GM23338 (cell line): ENCODE measurements at regions not wholly inside any gene's neighbourhood (a gene's known extent, or its start where the extent isn't known, plus 50 kb on each side); places are given as distances from the start of the nearest gene placed in this dataset.

Experiments
- ATAC-seq: fragments of 200-7000 bp; cut with Tn5 transposase; 3 replicates; pipeline ENCODE4 v1.9.1; 2020
- DNase-seq: peaks from one replicate; pipeline ENCODE4 v3.0.0-alpha.2; 2015; ENCODE audit warnings: low spot score
- H2AFZ ChIP-seq: fragments of 200-600 bp; sonication (generic); 2 replicates; pipeline ENCODE4 v1.8.0; 2016; ENCODE audit warnings: antibody characterized with exemption, mild to moderate bottlenecking, moderate library complexity
- H3F3A ChIP-seq: fragments of 200-600 bp; sonication (generic); replicated peaks from 2 replicates; pipeline ENCODE4 v1.8.0; 2017; ENCODE audit warnings: antibody characterized with exemption, mixed run types, low read depth
- H3K27ac ChIP-seq: fragments of 200-600 bp; sonication (generic); 2 replicates; pipeline ENCODE4 v1.6.1; 2016; ENCODE audit warnings: low read depth
- H3K27me3 ChIP-seq: fragments of 200-600 bp; sonication (generic); 2 replicates; pipeline ENCODE4 v1.8.0; 2016; ENCODE audit warnings: mild to moderate bottlenecking, mixed run types, moderate library complexity; ENCODE audit not compliant: insufficient read depth
- H3K36me3 ChIP-seq: fragments of 200-600 bp; sonication (generic); 2 replicates; pipeline ENCODE4 v1.8.0; 2016; ENCODE audit warnings: mild to moderate bottlenecking; ENCODE audit not compliant: insufficient read depth
- H3K4me1 ChIP-seq: fragments of 200-600 bp; sonication (generic); 2 replicates; pipeline ENCODE4 v1.8.0; 2016; ENCODE audit warnings: mild to moderate bottlenecking, moderate library complexity; ENCODE audit not compliant: insufficient read depth
- H3K4me2 ChIP-seq: fragments of 200-600 bp; sonication (generic); 2 replicates; pipeline ENCODE4 v1.7.1; 2017; ENCODE audit warnings: mixed run types
- H3K4me3 ChIP-seq: fragments of 200-600 bp; sonication (generic); 2 replicates; pipeline ENCODE4 v1.6.1; 2016; ENCODE audit warnings: mixed run types
- H3K79me2 ChIP-seq: fragments of 200-600 bp; sonication (generic); replicated peaks from 2 replicates; pipeline ENCODE4 v1.8.0; 2017; ENCODE audit warnings: mild to moderate bottlenecking; ENCODE audit not compliant: insufficient read depth
- H3K9me2 ChIP-seq: fragments of 200-600 bp; sonication (generic); 2 replicates; pipeline ENCODE4 v1.8.0; 2017; ENCODE audit not compliant: insufficient read depth
- H4K20me1 ChIP-seq: fragments of 200-600 bp; sonication (generic); replicated peaks from 2 replicates; pipeline ENCODE4 v1.8.0; 2017; ENCODE audit warnings: mild to moderate bottlenecking; ENCODE audit not compliant: insufficient read depth
- H3K27ac Mint-ChIP-seq: 2 replicates; pipeline ENCODE4 v1.8.0; 2020; ENCODE audit warnings: inconsistent platforms, mild to moderate bottlenecking, moderate library complexity, mixed read lengths
- H3K27me3 Mint-ChIP-seq: 3 replicates; pipeline ENCODE4 v1.8.0; 2022; ENCODE audit warnings: low read depth, mild to moderate bottlenecking, moderate library complexity, mixed read lengths, inconsistent platforms; ENCODE audit not compliant: insufficient read depth, poor library complexity
- H3K36me3 Mint-ChIP-seq: 3 replicates; pipeline ENCODE4 v1.8.0; 2021; ENCODE audit warnings: low read depth, mild to moderate bottlenecking, inconsistent platforms, moderate library complexity, mixed read lengths
- H3K4me1 Mint-ChIP-seq: 3 replicates; pipeline ENCODE4 v1.8.0; 2020; ENCODE audit warnings: mild to moderate bottlenecking, inconsistent platforms, mixed read lengths
- H3K4me3 Mint-ChIP-seq: 3 replicates; pipeline ENCODE4 v1.8.0; 2021; ENCODE audit warnings: moderate library complexity, mild to moderate bottlenecking, inconsistent platforms, mixed read lengths
- H3K9me3 Mint-ChIP-seq: 3 replicates; pipeline ENCODE4 v1.8.0; 2020; ENCODE audit warnings: moderate library complexity, mild to moderate bottlenecking, inconsistent platforms, mixed read lengths
- CREB1 ChIP-seq: fragments of 250-450 bp; sonication (Bioruptor Pico); IDR thresholded peaks from 2 replicates; pipeline ENCODE4 v1.5.0; 2020; ENCODE audit warnings: low read depth, mild to moderate bottlenecking, moderate library complexity
- CTCF ChIP-seq, 2 experiments: fragments of 200-600 bp in 1 of 2; sonication (generic) in 1 of 2; conservative IDR thresholded peaks; 2 replicates each; pipeline versions ENCODE4 v1.5.1 to v1.6.1; 2016 to 2017; ENCODE audit warnings: antibody characterized with exemption in 2 of 2, low read depth in 2 of 2, mild to moderate bottlenecking in 2 of 2, moderate library complexity in 1 of 2
- EZH2 ChIP-seq: fragments of 200-600 bp; sonication (generic); IDR thresholded peaks from one replicate; pipeline ENCODE4 v1.8.0; 2017; ENCODE audit warnings: antibody characterized with exemption, mild to moderate bottlenecking, low read depth; ENCODE audit not compliant: unreplicated experiment
- EZH2phosphoT487 ChIP-seq: fragments of 200-600 bp; sonication (generic); IDR thresholded peaks from one replicate; pipeline ENCODE4 v1.8.1; 2018; ENCODE audit warnings: antibody characterized with exemption; ENCODE audit not compliant: unreplicated experiment
- JUNB ChIP-seq: IDR thresholded peaks from one replicate; pipeline ENCODE4 v1.6.1; 2016; ENCODE audit warnings: antibody characterized with exemption; ENCODE audit not compliant: unreplicated experiment
- NANOG ChIP-seq: IDR thresholded peaks from 2 replicates; pipeline ENCODE4 v1.6.1; 2016; ENCODE audit warnings: antibody characterized with exemption, borderline replicate concordance
- POLR2AphosphoS5 ChIP-seq: IDR thresholded peaks from 2 replicates; pipeline ENCODE4 v1.6.1; 2016; ENCODE audit warnings: antibody characterized with exemption, low read depth
- REST ChIP-seq: IDR thresholded peaks from one replicate; pipeline ENCODE4 v1.6.1; 2018; ENCODE audit warnings: antibody characterized with exemption; ENCODE audit not compliant: unreplicated experiment
- STAT1 ChIP-seq: IDR thresholded peaks from one replicate; pipeline ENCODE4 v1.6.1; 2016; ENCODE audit warnings: antibody characterized with exemption; ENCODE audit not compliant: unreplicated experiment
- ZNF114 ChIP-seq: fragments of 250-450 bp; sonication (Bioruptor Pico); IDR thresholded peaks from 2 replicates; pipeline ENCODE4 v1.5.0; 2020; ENCODE audit warnings: mild to moderate bottlenecking, moderate library complexity
- ZNF331 ChIP-seq: fragments of 250-450 bp; sonication (Bioruptor Pico); IDR thresholded peaks from 2 replicates; pipeline ENCODE4 v1.5.0; 2020; ENCODE audit warnings: low read depth, mild to moderate bottlenecking, moderate library complexity
- ZNF462 ChIP-seq: fragments of 250-450 bp; sonication (Bioruptor Pico); IDR thresholded peaks from 2 replicates; pipeline ENCODE4 v1.5.0; 2020; ENCODE audit warnings: mild to moderate bottlenecking, moderate library complexity

GRCh38 chr9:22815246-22815645 is 368.6 kb downstream of the DMRTA1 start (continued):
- TF ChIP-seq REST (no peak), JUNB (no peak), CTCF (conservative IDR thresholded peaks at IDR 0.05; ENCODE audit: low read depth in 2 of 2) (no peak), ZNF114 (CRISPR knock-in tag) (no peak), POLR2AphosphoS5 (no peak)

GRCh38 chr9:22817181-22817580 is 370.6 kb downstream of the DMRTA1 start:
- DNase-seq (no peak), ATAC-seq (no peak)
- no peaks in the 10 kb centered on the region for H3K27me3 ChIP-seq
- H3K9me2 ChIP-seq: peaks cover 8% of the 10 kb centered on the region; the same call in 1 of the 2 replicates
- no peaks in the 10 kb centered on the region for H3F3A ChIP-seq
- Mint-ChIP-seq H3K4me3 (no peak overlapping the region), H3K9me3 (no peaks in the 10 kb centered on the region; the same call in 2 of the 3 replicates), H3K27ac (no peak overlapping the region), H3K4me1 (no peaks in the 10 kb centered on the region), H3K36me3 (no peaks in the 10 kb centered on the region), H3K27me3 (peaks cover 1% of the 10 kb centered on the region)
- H3K4me2 ChIP-seq: no peak overlapping the region
- H3K27ac ChIP-seq: no peak overlapping the region
- H3K4me3 ChIP-seq: no peak overlapping the region
- no peaks in the 10 kb centered on the region for H4K20me1 ChIP-seq
- H3K36me3 ChIP-seq: no peaks in the 10 kb centered on the region
- no peak overlapping the region for H2AFZ ChIP-seq
- no peaks in the 10 kb centered on the region for H3K4me1 ChIP-seq
- H3K79me2 ChIP-seq: no peaks in the 10 kb centered on the region
- TF ChIP-seq EZH2 (no peak), EZH2phosphoT487 (no peak), POLR2AphosphoS5 (no peak), ZNF331 (CRISPR knock-in tag) (no peak), JUNB (no peak), STAT1 (no peak), ZNF114 (CRISPR knock-in tag) (no peak), NANOG (no peak), ZNF462 (CRISPR knock-in tag) (no peak), CREB1 (CRISPR knock-in tag) (no peak), CTCF (conservative IDR thresholded peaks at IDR 0.05; ENCODE audit: low read depth in 2 of 2) (no peak)
